ENCODE measurements at regions not wholly inside any gene's neighbourhood (a gene's known extent, or its start where the extent isn't known, plus 50 kb on each side); places are given as distances from the start of the nearest gene placed in this dataset.

DNA sequence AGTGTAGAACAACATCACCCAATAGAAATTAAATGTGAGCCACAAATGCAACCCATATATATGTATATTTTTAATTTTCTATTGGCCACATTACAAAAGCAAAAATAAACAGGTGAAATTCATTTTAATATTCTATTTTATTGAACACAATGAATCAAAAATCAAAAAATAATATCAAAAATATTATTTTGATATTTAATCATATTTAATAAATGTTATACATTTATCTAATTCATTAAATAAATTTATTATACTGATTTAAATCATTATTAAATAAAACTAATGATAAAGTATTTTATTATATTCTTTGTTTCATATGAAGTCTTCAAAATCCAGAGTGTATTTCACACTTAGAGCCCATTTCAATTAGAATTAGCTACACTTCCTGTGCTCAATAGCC lies 98.4 kb upstream of the MANEA start:
- DNase-seq (ENCODE audit: insufficient read length, low spot score) (no peak), FAIRE-seq (no peak)

DNA sequence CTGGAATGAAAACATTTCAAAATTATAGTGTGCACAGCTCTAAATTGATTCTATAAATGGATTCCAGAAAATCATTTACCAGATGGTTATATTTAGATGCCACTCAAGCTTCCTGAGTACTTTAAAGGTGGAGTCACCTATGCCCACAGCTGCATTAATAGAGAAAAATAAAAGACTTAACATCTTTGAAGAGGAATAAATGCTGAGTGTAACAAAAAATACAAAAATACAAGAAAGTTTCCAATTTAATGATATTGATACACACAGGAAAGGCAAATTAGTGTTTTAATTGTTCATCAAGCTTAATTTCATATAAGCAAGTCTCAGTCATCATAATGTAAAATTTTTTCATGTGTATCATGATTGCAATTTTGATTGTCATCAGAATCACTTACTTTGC lies 89.5 kb upstream of the MANEA start:
- no peak for FAIRE-seq
- no peak for DNase-seq (ENCODE audit: insufficient read length, low spot score)

DNA sequence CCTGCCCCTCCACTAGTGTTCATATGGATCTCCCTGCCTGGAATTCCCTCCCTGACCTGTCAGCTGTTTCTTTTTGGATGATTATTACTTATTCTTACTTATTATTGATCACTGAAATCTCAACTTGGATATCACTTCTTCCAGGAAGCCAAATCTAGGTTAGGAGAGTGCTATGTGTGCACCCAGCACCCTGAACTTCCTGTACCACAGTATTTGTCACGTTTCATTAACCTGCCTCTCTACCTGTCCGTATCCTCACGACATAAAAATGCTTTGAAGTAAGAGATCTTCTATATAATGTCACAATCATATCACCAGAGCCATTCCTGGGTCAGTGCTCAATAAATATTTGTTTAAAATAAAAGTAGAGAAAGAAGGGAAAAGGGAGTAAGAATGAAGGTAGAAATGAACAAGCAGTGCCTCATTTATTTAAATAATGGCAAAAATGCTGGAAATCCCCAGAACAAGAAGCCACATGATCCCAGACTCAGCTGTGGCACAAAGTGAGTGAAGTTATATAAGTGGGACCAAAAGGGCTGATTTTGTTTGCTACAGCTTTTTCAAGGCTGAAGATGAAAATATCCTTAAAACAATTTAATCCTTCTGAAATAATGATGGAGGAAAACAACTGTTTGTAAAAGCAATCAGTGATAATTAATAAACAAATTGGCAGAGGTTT lies 88.0 kb upstream of the MANEA start:
- no peak for FAIRE-seq
- no peak for DNase-seq (ENCODE audit: insufficient read length, low spot score)

DNA sequence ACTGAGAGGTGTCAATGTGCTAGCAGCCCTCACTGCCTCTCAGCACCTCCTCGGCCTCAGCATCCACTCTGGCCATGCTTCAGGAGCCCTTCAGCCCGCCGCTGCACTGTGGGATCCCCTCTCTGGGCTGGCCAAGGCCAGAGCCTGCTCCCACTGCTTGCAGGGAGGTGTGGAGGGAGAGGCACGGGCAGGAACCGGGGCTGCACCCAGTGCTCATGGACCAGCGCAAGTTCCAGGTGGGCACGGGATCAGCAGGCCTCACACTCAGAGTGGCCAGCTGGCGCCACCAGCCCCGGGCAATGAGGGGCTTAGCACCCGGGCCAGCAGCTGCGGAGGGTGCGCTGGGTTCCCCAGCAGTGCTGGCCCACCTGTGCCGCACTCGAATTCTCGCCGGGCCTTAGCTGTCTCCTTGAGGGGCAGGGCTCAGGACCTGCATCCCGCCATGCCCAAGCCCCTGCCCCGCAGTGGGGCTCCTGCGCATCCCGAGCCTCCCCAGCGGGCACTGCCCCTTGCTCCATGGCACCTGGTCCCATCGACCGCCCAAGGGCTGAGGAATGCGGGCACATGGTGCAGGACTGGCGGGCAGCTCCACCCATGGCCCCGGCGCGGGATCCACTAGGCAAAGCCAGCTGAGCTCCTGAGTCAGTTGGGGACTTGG lies 80.4 kb upstream of the MANEA start:
- no peak for FAIRE-seq
- DNase-seq (ENCODE audit: insufficient read length, low spot score): no peak

DNA sequence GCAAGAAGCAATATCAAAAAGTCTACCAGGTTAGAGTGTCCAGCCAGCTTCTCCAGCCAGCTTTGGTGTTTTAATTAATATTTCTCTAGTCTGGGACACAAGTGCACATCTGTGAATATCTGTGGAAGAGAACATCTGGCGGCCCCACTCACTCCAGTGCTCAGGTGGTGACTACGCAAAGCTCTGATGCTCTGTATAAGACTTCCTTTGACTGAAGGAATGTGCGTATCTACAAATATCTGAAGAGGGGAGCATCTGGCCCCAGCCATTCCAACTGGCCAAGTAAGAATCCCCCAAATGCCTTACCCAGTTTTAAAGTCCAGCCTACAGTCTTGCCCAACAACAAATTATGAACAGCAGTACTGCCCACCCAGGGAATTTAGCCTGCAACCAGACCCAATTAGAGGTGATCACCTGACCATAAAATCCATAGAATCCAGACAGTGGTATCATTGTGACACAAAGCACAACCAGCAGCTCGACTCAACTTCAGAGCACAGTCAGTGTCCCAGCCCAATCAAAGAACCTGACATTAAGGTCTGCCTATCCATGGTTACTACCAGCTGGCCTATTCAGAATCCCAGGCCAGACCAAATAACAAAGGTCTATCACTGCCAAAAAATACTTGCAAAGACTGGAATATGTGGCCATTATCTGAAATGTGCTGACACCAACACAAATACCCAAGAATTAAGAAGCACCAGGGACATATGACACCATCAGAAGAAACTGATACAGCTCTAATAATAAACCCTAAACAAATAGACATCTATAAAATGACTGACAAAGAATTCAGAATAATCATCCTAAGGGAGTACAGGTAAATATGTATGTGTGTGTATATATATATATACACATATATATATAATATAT lies 76.1 kb upstream of the MANEA start:
- DNase-seq (ENCODE audit: insufficient read length, low spot score) (no peak), FAIRE-seq (no peak)

DNA sequence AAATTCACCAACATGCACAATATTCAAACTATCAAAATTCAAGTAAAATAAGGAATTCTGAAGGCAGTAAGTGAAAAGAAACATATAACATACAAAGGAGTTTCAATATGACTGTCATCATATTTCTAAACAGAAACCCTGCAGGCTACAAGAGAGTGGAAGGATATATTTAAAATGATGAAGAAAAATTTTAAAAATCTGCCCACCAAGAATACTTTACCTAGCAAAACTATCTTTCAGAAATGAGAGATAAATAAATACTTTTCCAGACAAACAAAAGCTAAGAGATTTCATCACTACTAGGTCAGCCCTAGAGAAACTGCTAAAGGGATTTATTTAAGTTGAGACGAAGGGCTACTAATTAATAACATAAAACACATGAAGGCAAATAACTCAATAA lies 73.8 kb upstream of the MANEA start:
- DNase-seq (ENCODE audit: insufficient read length, low spot score) (no peak), FAIRE-seq (no peak)

DNA sequence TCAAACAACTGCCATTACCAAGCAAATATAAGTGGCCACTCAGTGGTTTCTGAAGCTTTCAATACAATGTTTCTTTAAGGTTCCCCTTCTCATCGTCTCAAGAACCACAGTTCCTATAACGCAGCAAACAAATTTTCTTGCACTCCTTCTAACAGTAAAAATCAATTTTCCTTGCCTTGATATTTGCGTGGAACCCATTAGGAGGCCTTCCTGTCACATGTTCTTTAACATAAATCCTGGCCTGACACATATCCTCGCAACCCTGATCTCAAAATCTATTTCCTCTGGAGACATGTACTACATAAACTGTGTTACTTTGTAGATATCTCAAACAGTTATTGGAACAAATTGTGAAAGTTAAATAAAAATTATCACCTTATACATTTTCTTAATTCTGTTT lies 65.9 kb upstream of the MANEA start:
- DNase-seq (ENCODE audit: insufficient read length, low spot score): no peak
- no peak for FAIRE-seq

DNA sequence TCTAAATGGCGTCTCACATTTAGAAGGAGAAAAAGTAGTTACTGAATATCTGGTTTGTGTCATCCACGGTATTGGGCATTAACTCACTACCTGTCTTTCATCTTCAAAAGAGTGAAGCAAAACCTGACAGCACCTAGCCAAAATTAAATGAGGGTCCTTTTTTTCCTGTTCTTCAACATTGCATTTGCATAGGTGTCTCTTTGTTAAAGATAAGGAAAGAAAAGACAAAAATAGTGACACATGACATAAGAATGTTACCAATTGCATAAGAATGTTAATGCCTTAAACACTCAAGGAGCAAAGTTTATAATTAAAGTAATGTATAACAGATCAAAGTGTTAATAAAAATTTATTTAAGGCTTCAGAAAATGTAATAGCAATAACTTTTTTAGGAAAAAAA lies 61.4 kb upstream of the MANEA start:
- FAIRE-seq: no peak
- no peak for DNase-seq (ENCODE audit: insufficient read length, low spot score)

DNA sequence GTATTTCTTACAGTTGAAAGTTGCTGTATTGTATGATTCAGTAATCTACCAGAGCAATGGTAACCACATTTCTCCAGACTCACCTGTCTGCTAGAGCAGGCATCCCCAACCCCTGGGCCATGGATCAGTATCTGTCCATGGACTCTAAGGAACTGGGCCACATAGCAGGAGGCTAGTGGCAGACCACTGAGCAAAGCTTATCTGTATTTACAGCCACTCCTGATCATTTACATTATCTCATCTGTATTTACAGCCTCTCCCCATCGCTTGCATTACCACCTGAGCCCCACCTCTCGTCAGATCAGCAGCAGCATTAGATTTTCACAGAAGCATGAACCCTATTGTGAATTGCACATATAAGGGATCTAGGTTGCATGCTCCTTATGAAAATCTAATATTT lies 60.3 kb upstream of the MANEA start:
- no peak for DNase-seq (ENCODE audit: insufficient read length, low spot score)
- FAIRE-seq: no peak

DNA sequence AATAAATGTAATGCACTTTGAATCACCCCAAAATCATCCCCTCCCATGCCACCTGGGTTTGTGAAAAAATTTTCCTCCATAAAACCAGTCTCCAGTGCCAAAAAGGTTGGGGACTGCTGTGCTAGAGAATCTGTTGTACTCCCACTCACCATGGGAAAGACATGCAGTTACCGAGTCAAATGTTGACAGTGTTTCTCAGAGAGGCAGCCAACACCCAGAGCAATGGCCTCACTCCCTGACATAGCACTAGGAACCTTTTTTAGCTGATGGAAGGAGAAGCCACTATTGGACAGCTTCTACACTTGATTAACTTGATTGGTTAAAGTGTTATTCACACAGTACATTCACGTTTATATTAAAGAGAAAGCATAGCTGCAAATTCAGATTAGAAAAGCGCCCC lies 59.8 kb upstream of the MANEA start:
- FAIRE-seq (no peak), DNase-seq (ENCODE audit: insufficient read length, low spot score) (no peak)

DNA sequence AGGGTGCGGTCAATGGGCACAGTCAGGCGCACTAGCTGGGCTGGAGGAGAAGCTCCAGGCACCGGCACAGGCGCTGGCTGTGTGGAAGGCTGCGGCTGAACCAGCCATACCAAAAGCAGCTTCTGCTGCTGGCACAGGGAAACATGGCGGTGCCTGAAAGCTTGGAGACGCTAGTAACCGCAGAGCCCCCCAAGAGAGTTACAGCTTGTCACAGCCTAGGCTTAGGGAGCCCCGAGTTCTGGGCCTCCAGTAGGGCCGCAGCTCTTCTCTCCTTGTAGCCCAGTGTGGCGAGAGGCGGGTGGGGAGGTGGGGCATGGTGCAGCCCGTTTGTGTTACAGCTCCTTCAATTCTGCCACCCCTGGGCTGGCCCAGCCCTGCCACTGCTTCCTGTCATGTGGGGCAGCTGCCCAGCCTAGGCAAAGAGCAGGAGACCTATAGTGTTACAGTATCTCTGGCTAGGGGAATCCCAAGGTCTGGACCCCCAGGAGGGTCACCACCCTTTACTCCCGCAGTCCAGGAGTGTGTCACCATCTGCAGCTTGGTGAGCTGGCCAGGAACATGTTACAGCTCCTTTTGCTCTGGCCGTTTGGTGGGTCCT lies 58.6 kb upstream of the MANEA start:
- no peak for DNase-seq (ENCODE audit: insufficient read length, low spot score)
- no peak for FAIRE-seq

DNA sequence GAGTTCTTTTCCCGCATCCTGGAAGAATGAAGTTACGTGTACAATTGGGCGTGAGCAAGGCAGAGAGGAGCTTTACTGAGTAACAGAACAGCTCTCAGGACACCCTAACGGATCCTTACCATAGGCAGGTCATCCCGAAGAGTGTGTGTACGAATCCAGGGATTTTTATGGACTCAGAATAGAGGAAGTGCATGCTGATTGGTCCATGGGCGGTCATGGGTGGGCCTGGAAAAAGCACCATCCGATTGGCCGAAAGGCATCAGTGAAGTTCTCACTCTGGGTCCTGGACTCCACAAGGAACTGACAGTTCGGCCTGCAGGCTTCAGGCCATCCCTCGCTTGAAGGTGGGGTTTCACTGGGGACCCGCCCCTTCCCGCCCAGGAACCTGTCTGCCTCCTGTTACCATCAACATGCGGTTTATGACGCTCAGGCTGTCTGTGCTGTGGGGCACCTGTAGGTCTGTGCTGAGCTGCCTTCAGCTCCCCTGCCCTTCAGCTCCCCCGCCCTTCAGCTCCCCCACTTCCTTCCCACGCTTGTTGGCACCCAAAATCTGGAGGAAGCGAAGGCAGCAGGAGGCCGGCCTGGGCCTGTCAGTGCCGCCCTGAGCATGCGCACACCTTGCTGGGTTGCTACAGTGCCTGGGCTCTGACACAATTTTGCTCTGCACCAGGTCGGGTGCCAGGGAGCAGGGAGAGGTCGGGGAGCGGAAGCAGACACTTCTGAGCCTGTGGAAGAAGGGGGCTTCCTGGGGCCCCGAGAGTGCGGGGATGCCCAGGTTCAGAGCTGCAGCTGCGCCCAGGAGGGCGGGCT lies 57.9 kb upstream of the MANEA start:
- no peak for DNase-seq (ENCODE audit: insufficient read length, low spot score)
- FAIRE-seq: no peak

DNA sequence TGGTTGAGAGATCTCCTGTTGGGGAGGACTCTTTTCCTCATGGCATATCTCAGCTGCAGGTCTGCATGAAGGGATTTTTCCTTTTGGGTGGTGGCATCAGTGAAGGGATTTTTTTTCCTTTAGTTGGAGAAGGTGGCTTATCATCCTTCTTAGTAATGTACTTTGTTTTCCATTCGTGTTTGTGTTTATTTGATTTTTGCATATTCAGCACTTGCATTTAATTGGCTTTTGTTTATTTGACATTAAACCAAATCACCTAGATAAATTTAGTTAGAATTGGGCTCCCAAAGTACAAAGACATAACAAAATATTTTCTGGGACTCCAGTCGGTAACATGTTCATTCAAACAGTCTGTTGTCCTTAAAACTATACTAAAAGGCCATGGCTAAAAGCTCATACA lies 56.2 kb upstream of the MANEA start:
- FAIRE-seq (no peak), DNase-seq (ENCODE audit: insufficient read length, low spot score) (no peak)
